Bronchial epithelial cell (primary cell): ENCODE measurements at regions not wholly inside any gene's neighbourhood (a gene's known extent, or its start where the extent isn't known, plus 50 kb on each side); places are given as distances from the start of the nearest gene placed in this dataset.
A peak's percentile ranks its signal among the peaks of the same experiment; 100 is the strongest.

Experiments
- DNase-seq: peaks from one replicate; pipeline ENCODE4 v3.0.0-alpha.2; 2010; ENCODE audit warnings: low read depth
- FAIRE-seq: peaks from 2 replicates; lab custom pipeline; 2011; peaks lifted over from hg19 to GRCh38; lab: Jason Lieb, UNC
- H3K27me3 ChIP-seq: 2 replicates; pipeline ENCODE4 v1.5.1; 2011; ENCODE audit warnings: low read length; ENCODE audit not compliant: control insufficient read depth, insufficient read depth
- H3K36me3 ChIP-seq: 2 replicates; pipeline ENCODE4 v1.5.1; 2011; ENCODE audit warnings: low read length; ENCODE audit not compliant: control insufficient read depth, insufficient read depth
- H3K4me3 ChIP-seq: 2 replicates; pipeline ENCODE4 v1.5.1; 2011; ENCODE audit warnings: mild to moderate bottlenecking, low read depth, low read length, control low read depth
- CTCF ChIP-seq: IDR thresholded peaks from 2 replicates; pipeline ENCODE4 v1.5.1; 2011; ENCODE audit warnings: mild to moderate bottlenecking, moderate library complexity, low read length, control low read depth, inconsistent platforms; ENCODE audit not compliant: insufficient read depth, severe bottlenecking

- H3K27me3 ChIP-seq, result no peaks in the 10 kb centered on the region
- FAIRE-seq, result no peak
- H3K4me3 ChIP-seq, result no peak overlapping the region
- DNase-seq, result no peak
- no peak for TF ChIP-seq CTCF
- no peaks in the 10 kb centered on the region for H3K36me3 ChIP-seq
These were observed 157.3 kb upstream of the UBE2E1 start for GRCh38 chr3:23648326-23648995.

- Histone ChIP-seq H3K36me3 (no peaks in the 10 kb centered on the region), H3K4me3 (no peak overlapping the region), H3K27me3 (no peaks in the 10 kb centered on the region)
- TF ChIP-seq CTCF, result no peak
- no peak for FAIRE-seq
- DNase-seq, result peak; percentile 71
These were observed 156.8 kb upstream of the UBE2E1 start for GRCh38 chr3:23648996-23649395.

GRCh38 chr3:23649448-23649847 lies 156.3 kb upstream of the UBE2E1 start:
- H3K36me3 ChIP-seq, result no peaks in the 10 kb centered on the region
- no peak for TF ChIP-seq CTCF
- no peaks in the 10 kb centered on the region for H3K27me3 ChIP-seq
- DNase-seq (no peak), FAIRE-seq (no peak)
- no peak overlapping the region for H3K4me3 ChIP-seq

GRCh38 chr3:23650371-23651140 lies 155.2 kb upstream of the UBE2E1 start:
- DNase-seq, result peak; percentile 96
- Histone ChIP-seq H3K36me3 (no peaks in the 10 kb centered on the region), H3K27me3 (no peaks in the 10 kb centered on the region), H3K4me3 (no peak overlapping the region)
- no peak for FAIRE-seq
- no peak for TF ChIP-seq CTCF

- Histone ChIP-seq H3K4me3 (no peak overlapping the region), H3K36me3 (no peaks in the 10 kb centered on the region), H3K27me3 (no peaks in the 10 kb centered on the region)
- TF ChIP-seq CTCF, result no peak
- no peak for FAIRE-seq
- DNase-seq, result no peak
These were observed 151.9 kb upstream of the UBE2E1 start for GRCh38 chr3:23653647-23654525.
